ENCODE measurements at regions not wholly inside any gene's neighbourhood (a gene's known extent, or its start where the extent isn't known, plus 50 kb on each side); places are given as distances from the start of the nearest gene placed in this dataset.

DNA sequence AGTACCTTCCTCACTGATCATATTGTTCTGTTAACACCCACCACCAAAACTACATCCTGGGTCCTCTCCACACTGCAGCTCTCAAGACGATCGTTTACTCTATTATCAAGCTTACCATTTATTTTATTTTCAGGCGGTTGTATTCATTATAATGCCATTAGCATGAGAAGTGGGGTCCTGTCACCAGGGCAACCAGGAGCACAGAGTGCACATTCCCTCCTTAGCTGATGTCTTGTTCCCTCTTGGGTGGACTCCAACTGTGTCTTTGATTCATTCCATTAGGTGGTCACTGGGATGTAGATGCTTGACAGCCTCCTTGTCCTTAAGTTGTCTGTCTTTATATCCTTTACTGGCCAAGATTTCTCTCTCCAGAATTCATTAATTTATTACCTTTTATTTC is 965.9 kb upstream of the EEF2KMT start:
- ATAC-seq (no peak), DNase-seq (ENCODE audit: missing footprints) (no peak)
- intact Hi-C loops (cut with DNase I) = no loop called here

DNA sequence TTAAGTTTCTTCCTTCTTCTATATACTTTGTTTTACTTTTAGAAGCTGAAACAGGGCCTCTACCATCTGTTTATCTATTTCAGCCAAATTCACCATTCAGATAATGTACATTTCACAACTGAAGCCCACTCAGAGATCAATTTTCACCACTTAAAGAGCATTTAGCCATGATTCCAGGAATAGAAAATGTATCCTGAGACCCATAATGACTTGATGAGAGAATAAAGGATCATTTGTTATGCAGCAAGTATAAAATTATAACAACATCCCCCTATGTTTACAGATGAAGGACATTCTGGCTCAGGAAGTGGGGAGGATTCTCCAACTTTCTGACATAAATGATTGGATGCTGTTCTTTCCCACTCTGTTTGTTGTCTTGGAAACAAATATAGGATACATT is 962.1 kb upstream of the EEF2KMT start:
- intact Hi-C loops (cut with DNase I) = no loop called here
- ATAC-seq (no peak), DNase-seq (ENCODE audit: missing footprints) (no peak)

DNA sequence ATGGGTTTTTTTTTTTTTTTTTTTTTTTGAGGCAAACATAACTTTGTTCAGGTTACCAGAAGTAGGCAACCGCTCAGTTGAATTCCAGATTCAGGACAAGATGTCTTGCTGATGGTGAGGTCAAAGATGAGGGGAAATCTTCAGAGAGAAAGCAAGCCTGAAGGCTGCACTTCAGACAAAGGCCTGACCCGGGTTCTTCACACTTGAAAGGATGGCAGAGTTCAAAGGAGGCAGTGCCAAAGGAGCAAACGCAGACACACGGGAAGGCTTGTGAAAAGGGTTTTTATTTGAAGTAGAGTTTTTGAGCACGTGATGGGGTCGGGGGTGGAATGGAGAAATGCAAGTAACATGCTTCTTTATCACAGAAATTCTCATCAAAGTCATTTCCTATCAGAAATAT is 960.2 kb upstream of the EEF2KMT start:
- no peak for ATAC-seq
- no peak for DNase-seq (ENCODE audit: missing footprints)
- intact Hi-C loops (cut with DNase I) = no loop called here

GRCh38 chr16:6048017-6048416 is 950.4 kb upstream of the EEF2KMT start:
- ATAC-seq (no peak), DNase-seq (ENCODE audit: missing footprints) (no peak)
- intact Hi-C loops (cut with DNase I) = no loop called here

DNA sequence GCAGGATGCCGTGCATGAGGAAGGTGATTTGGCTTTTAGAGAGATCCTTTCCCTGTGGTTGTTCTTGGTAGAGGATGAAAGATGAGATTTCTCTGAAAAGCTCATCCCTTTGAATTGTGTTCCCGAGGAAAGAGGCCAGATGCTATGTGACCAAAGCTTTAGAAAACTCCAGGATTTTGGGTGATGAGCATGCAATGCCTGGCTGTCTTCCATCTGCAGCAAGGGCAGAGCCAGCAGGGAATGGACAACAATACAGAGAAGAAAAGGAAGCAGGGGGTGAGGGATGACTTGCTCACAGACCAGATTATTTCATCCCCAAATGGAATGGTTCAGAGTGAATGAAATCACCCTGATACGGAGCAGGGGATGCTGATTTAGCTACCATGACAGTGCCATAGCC is 949.7 kb upstream of the EEF2KMT start:
- ATAC-seq = no peak
- intact Hi-C loops (cut with DNase I) = no loop called here

DNA sequence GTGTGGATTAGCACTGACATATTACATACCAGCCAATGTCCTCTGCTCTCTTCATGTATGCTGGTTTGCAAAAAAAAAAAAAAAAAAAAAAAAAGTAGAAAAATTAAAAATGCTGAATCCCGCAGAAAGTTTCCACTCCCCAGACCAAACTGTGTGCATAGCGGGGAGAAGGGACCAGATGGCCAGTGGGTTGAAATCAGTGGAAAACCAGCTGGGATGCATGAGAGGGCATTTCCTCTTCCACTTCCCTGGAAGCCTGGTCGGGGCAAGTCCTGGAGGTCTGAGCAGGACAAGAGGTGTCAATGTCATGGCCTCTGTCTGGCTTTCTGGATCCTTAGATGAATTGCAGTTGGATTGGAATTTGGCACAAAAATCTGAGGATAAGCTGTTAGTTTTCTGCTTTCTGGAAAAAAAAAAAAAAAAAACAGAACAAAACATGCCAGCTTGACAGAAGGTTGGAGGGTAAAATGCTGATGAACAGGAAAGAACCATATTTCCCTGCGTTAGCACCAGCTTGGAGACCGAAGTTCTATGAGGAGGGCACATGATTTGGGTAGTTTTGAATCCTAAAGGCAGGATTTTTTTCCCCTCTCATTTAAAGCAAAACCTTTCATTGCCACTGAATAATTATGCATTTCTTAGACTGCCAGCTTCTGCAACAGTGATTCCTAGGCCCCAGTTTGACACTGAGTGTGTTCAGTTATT is 941.5 kb upstream of the EEF2KMT start:
- intact Hi-C loops (cut with DNase I) = no loop called here
- DNase-seq (ENCODE audit: missing footprints) = no peak

More for the DNA sequence above, 949.7 kb upstream of the EEF2KMT start:
- DNase-seq (ENCODE audit: missing footprints) = no peak

DNA sequence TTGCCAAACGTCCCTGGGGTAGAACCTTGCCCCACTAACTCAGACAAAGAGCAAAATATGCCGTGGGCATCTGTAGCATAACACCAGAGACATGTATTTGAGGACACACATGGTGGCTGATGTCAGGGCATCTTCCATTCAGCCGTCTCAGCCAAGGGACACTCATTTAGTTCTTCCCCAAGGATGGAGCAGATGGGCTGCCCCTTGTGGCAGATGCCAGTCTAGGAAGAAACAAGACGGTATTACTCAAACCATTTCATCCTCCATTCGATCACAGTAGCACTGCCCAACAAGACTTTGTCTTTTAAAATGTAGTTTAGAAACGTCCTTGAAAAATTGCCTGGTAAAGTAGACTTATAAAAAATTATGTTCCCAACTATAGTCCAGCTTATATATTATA is 937.6 kb upstream of the EEF2KMT start:
- intact Hi-C loops (cut with DNase I) = no loop called here
- ATAC-seq (no peak), DNase-seq (ENCODE audit: missing footprints) (no peak)

More for the DNA sequence above, 941.5 kb upstream of the EEF2KMT start:
- no peak for ATAC-seq

- intact Hi-C loops (cut with DNase I) = no loop called here
- no peak for ATAC-seq
- DNase-seq (ENCODE audit: missing footprints) = no peak
These were observed 936.9 kb upstream of the EEF2KMT start for GRCh38 chr16:6034511-6034910.

DNA sequence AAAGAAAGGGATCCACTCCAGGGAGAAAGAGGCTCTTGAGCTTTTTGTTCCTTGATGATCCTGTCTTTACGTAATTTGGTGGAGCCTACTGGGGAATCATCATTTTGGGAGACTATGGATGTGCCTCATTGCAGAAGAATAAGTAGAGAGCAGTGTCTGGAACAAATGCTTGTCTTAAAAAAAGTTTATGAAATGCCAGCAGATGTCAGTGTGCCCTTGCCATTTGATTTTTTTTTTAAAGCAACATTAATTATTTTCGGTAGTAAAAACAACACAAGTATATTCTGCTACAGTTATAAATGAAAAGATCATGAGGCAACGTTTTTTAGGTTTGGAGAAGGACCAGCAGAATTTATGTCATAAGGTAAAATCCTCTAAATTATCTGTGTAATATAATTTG is 934.8 kb upstream of the EEF2KMT start:
- intact Hi-C loops (cut with DNase I) = no loop called here
- DNase-seq (ENCODE audit: missing footprints) (no peak), ATAC-seq (no peak)

DNA sequence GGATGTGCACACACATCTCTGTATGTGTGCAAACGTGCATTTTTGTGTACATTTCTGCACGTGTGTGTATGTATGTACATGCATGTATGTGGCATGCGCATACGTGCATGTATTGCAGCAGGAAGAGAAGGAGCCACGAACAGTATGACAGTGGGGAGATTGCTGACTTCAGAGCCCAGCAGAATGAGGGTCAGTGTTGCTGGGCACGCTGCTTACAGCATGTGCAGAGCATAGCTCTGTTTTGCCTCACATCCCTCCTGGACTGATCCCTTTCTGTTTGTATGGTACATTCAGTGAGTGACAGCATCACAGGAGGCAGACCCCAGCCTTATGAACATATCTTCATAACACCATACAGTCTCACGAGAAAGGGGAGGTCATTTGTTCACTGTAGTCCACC is 934.0 kb upstream of the EEF2KMT start:
- ATAC-seq = no peak
- DNase-seq (ENCODE audit: missing footprints) = no peak
- intact Hi-C loops (cut with DNase I) = no loop called here

DNA sequence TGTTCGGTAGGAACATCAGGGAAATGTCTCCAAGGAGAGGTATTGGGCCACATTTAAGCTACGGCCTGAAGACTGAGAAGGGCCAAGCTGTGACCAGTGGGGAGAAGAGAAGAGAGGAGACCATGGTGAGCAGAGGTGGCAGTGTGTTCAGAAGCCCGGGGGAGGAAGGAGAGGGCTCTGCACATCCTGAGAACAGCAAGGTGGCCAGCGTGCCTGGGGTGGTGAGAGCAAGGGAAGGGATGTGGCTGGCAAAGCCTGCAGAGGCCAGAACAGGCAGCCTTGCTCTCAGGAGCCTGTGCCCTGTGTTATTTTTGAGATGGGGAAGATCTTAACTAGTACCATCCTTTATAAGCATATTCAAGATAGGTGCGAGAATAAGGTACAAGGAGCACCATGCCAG is 933.5 kb upstream of the EEF2KMT start:
- no peak for ATAC-seq
- intact Hi-C loops (cut with DNase I) = no loop called here
- no peak for DNase-seq (ENCODE audit: missing footprints)

DNA sequence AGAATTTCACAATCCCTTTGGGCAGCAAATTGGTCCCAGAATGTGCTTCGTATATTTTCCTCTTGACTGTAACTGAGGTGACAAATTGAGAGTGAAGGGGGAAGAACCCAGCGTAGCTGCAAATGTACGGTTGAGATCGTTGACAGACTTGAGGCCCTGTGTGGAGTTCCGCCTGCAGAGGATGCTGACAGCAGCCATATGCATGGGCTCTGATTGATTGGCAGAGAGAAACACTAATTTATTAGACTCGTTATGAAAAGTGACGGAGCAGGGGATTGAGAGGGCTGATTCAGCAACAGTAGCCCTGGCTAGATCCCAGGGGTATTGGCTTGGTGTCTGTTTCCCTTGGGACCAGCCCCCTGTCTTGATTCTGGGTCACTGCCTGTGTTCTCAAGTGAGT is 930.1 kb upstream of the EEF2KMT start:
- DNase-seq (ENCODE audit: missing footprints) = no peak
- no peak for ATAC-seq
- intact Hi-C loops (cut with DNase I) = no loop called here

DNA sequence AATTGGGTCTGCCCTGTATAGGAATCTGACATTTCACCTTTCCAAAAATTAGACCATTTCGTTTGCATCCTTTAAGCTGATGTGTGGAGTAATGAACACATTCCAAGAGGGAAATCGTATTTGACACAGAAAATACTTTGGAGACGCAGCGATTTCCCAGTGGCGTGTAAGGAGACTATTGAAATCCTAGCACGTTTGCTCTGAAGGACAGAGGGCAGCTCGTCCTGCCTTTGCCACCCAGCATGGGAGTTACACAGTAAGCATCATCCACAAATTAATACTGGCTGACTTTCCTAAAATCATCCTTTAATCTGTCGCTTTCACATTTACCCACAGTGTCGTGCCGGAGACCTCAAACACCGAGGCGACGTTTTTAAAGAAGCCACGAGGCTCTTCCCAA is 925.9 kb upstream of the EEF2KMT start:
- DNase-seq (ENCODE audit: missing footprints) = no peak
- no peak for ATAC-seq
- intact Hi-C loops (cut with DNase I) = no loop called here

DNA sequence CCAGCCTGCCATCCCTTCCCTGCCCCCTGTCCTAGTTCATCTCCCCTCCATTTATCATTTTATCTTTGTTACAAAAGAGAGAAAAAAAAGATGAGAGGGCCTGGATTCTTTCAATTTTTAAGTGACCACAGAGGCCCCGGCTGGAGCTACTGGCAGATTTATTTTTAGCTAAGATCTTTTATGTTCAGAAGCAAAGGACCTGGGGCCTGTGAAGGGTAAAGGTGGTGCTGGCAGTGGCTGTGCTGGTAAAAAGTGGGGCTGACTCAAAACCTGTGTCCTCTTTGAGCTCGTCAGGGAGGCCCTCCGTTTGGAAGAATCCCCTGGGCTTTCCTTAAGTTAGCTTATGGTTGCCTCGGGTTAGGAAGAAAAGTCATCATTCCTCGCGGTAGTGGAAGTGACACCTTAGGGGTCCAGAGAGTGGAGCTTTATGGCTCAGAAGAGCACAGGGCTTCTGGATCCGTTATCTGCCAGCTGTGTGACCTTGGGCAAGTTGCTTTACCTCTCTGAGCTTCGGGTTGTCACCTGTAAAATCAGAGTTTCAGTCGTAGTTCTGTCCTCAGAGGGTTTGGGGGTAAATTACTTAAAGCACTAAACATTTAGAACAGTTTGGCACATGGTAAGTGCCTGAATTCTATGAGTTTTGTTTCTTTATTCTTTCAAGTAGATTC is 923.8 kb upstream of the EEF2KMT start:
- intact Hi-C loops (cut with DNase I) = no loop called here
- no peak for ATAC-seq
- no peak for DNase-seq (ENCODE audit: missing footprints)

- intact Hi-C loops (cut with DNase I) = no loop called here
- DNase-seq (ENCODE audit: missing footprints) = no peak
- no peak for ATAC-seq
These were observed 922.8 kb upstream of the EEF2KMT start for GRCh38 chr16:6020162-6020985.

- ATAC-seq (no peak), DNase-seq (ENCODE audit: missing footprints) (peak; percentile 56)
- intact Hi-C loops (cut with DNase I) = no loop called here
These were observed 921.9 kb upstream of the EEF2KMT start for GRCh38 chr16:6019490-6019991.

GRCh38 chr16:6018848-6019489 is 921.4 kb upstream of the EEF2KMT start:
- intact Hi-C loops (cut with DNase I) = no loop called here
- DNase-seq (ENCODE audit: missing footprints) (no peak), ATAC-seq (no peak)

DNA sequence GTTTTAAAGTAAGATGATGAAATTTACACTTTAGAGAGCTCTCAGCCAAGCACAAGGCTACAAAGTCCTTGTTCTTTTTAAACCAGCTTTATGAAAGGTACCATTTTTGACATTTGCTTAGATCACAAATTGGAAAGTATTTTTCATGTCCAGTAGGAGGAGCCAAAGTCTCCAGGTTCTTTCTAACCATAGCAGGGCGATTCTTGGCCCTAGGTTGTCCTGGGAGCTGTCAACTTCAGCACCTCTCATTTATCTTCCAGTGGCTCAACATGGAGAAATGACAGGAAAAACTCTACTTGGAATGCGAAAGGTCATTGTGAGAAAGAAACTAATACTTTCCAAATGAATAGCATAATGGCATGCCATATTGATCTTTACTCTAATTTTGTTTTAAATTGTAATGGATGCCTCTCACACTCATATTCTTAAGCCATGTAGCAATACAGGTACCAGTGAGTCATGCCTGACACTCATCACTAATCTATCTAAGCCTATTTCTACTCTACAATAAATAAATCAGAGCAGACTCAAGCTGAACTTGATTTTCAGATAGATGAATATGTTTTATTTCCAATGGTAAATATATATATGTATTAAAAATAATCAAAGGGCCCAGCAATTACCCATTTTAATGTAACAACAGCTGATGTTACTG is 919.1 kb upstream of the EEF2KMT start:
- intact Hi-C loops (cut with DNase I) = no loop called here
- DNase-seq (ENCODE audit: missing footprints) = no peak
- no peak for ATAC-seq

- DNase-seq (ENCODE audit: missing footprints) (no peak), ATAC-seq (no peak)
- intact Hi-C loops (cut with DNase I) = no loop called here
These were observed 915.1 kb upstream of the EEF2KMT start for GRCh38 chr16:6012716-6013115.
